HG02981 (cell line): ENCODE measurements at regions not wholly inside any gene's neighbourhood (a gene's known extent, or its start where the extent isn't known, plus 50 kb on each side); places are given as distances from the start of the nearest gene placed in this dataset.

Experiments used
- ATAC-seq: cut with Tn5 transposase; IDR thresholded peaks from one replicate; pipeline ENCODE4 v1.9.1; 2021; ENCODE audit warnings: mild to moderate bottlenecking, moderate library complexity; ENCODE audit not compliant: unreplicated experiment

- no peak for ATAC-seq
These were observed 200.9 kb downstream of the GADD45G start for GRCh38 chr9:89805571-89806292.

GRCh38 chr9:89806371-89807100 lies 201.7 kb downstream of the GADD45G start:
- no peak for ATAC-seq

GRCh38 chr9:89807101-89807395 lies 202.2 kb downstream of the GADD45G start:
- no peak for ATAC-seq

- ATAC-seq = peak; percentile 29
These were observed 202.9 kb downstream of the GADD45G start for GRCh38 chr9:89807682-89808075.

GRCh38 chr9:89808076-89808755 lies 203.4 kb downstream of the GADD45G start:
- ATAC-seq = peak; percentile 48

- ATAC-seq = no peak
These were observed 204.0 kb downstream of the GADD45G start for GRCh38 chr9:89808756-89809181.

- ATAC-seq = no peak
These were observed 205.6 kb downstream of the GADD45G start for GRCh38 chr9:89810431-89810830.

- ATAC-seq = no peak
These were observed 206.5 kb downstream of the GADD45G start for GRCh38 chr9:89811356-89811755.

- ATAC-seq = no peak
These were observed 207.2 kb downstream of the GADD45G start for GRCh38 chr9:89811886-89812450.

- no peak for ATAC-seq
These were observed 207.9 kb downstream of the GADD45G start for GRCh38 chr9:89812556-89813181.

GRCh38 chr9:89813482-89813881 lies 208.7 kb downstream of the GADD45G start:
- no peak for ATAC-seq

GRCh38 chr9:89814340-89815040 lies 209.7 kb downstream of the GADD45G start:
- ATAC-seq = no peak

GRCh38 chr9:89815061-89815902 lies 210.5 kb downstream of the GADD45G start:
- peak; percentile 41 for ATAC-seq

- ATAC-seq = peak; percentile 88
These were observed 211.2 kb downstream of the GADD45G start for GRCh38 chr9:89815903-89816573.

- ATAC-seq = no peak
These were observed 212.5 kb downstream of the GADD45G start for GRCh38 chr9:89817151-89817950.

GRCh38 chr9:89820337-89820736 lies 215.5 kb downstream of the GADD45G start:
- ATAC-seq = no peak

GRCh38 chr9:89821081-89821480 lies 216.3 kb downstream of the GADD45G start:
- no peak for ATAC-seq

GRCh38 chr9:89822996-89823395 lies 218.2 kb downstream of the GADD45G start:
- ATAC-seq = no peak
